Hepatocyte (in vitro differentiated cells): ENCODE measurements at regions not wholly inside any gene's neighbourhood (a gene's known extent, or its start where the extent isn't known, plus 50 kb on each side); places are given as distances from the start of the nearest gene placed in this dataset.

ENCODE experiments used
- CTCF ChIP-seq: fragments of 200-600 bp; sonication (generic); IDR thresholded peaks from 2 replicates; pipeline ENCODE4 v1.5.1; 2016; ENCODE audit warnings: antibody characterized with exemption, mild to moderate bottlenecking; ENCODE audit not compliant: poor library complexity
- EZH2 ChIP-seq: fragments of 200-600 bp; sonication (generic); IDR thresholded peaks from 2 replicates; pipeline ENCODE4 v1.6.1; 2016; ENCODE audit warnings: antibody characterized with exemption, mild to moderate bottlenecking, borderline replicate concordance
- EZH2phosphoT487 ChIP-seq: fragments of 200-600 bp; sonication (generic); IDR thresholded peaks from one replicate; pipeline ENCODE4 v1.6.1; 2018; ENCODE audit warnings: antibody characterized with exemption, mild to moderate bottlenecking, low read depth, moderate library complexity; ENCODE audit not compliant: unreplicated experiment, severe bottlenecking

GRCh38 chr2:21818212-21818795 lies 694.5 kb downstream of the TDRD15 start:
- TF ChIP-seq CTCF (no peak), EZH2 (no peak), EZH2phosphoT487 (no peak)
